Right ventricle myocardium inferior (tissue), 1 donor: ENCODE measurements at regions not wholly inside any gene's neighbourhood (a gene's known extent, or its start where the extent isn't known, plus 50 kb on each side); places are given as distances from the start of the nearest gene placed in this dataset.
A peak's percentile ranks its signal among the peaks of the same experiment; 100 is the strongest.

ENCODE experiments used
- ATAC-seq: fragments of 200-7000 bp; cut with Tn5 transposase; one replicate; pipeline ENCODE4 v1.9.1; 2020; ENCODE audit warnings: mild to moderate bottlenecking, moderate library complexity
- DNase-seq: peaks from one replicate; pipeline ENCODE4 v3.0.0; 2021; ENCODE audit errors: missing footprints
- intact Hi-C: fragments of 100-400 bp; cut with DNase I; formaldehyde crosslinking; loops from one replicate; pipeline ENCODE4 v1.11.0; 2022
- donor health status: DM: no; HTN: yes; CAD: no; lungs with severe emphysema.

GRCh38 chr6:40719671-40720374 lies 132.7 kb upstream of the LRFN2 start:
- DNase-seq: no peak
- ATAC-seq: peak; percentile 68
- intact Hi-C loops: no loop called here

GRCh38 chr6:40718401-40718800 lies 131.2 kb upstream of the LRFN2 start:
- intact Hi-C loops: no loop called here
- no peak for ATAC-seq
- no peak for DNase-seq

GRCh38 chr6:40717411-40718057 lies 130.4 kb upstream of the LRFN2 start:
- ATAC-seq (no peak), DNase-seq (no peak)
- intact Hi-C loops: no loop called here

GRCh38 chr6:40715570-40716403 lies 128.6 kb upstream of the LRFN2 start:
- DNase-seq (no peak), ATAC-seq (no peak)
- intact Hi-C loops: no loop called here

GRCh38 chr6:40714576-40715564 lies 127.7 kb upstream of the LRFN2 start:
- ATAC-seq (no peak), DNase-seq (no peak)
- intact Hi-C loops: no loop called here

GRCh38 chr6:40714143-40714542 lies 127.0 kb upstream of the LRFN2 start:
- DNase-seq (no peak), ATAC-seq (no peak)
- intact Hi-C loops: no loop called here

GRCh38 chr6:40713002-40713719 lies 126.0 kb upstream of the LRFN2 start:
- DNase-seq (no peak), ATAC-seq (no peak)
- intact Hi-C loops: no loop called here

GRCh38 chr6:40710626-40711330 lies 123.6 kb upstream of the LRFN2 start:
- ATAC-seq: no peak
- intact Hi-C loops: no loop called here
- DNase-seq: no peak

GRCh38 chr6:40708049-40708448 lies 120.9 kb upstream of the LRFN2 start:
- intact Hi-C loops: no loop called here
- ATAC-seq: no peak
- no peak for DNase-seq

- no peak for ATAC-seq
- intact Hi-C loops: no loop called here
- no peak for DNase-seq
These were observed 119.0 kb upstream of the LRFN2 start for GRCh38 chr6:40706178-40706577.

GRCh38 chr6:40705354-40705753 lies 118.2 kb upstream of the LRFN2 start:
- no peak for DNase-seq
- no peak for ATAC-seq
- intact Hi-C loops: no loop called here

- ATAC-seq: no peak
- DNase-seq: no peak
- intact Hi-C loops: no loop called here
These were observed 114.3 kb upstream of the LRFN2 start for GRCh38 chr6:40701352-40702007.

- intact Hi-C loops: no loop called here
- ATAC-seq (no peak), DNase-seq (no peak)
These were observed 112.9 kb upstream of the LRFN2 start for GRCh38 chr6:40700006-40700580.

- intact Hi-C loops: no loop called here
- DNase-seq (no peak), ATAC-seq (no peak)
These were observed 108.7 kb upstream of the LRFN2 start for GRCh38 chr6:40695750-40696415.

- ATAC-seq: no peak
- intact Hi-C loops: no loop called here
These were observed 108.0 kb upstream of the LRFN2 start for GRCh38 chr6:40695114-40695513.

GRCh38 chr6:40693768-40694167 lies 106.6 kb upstream of the LRFN2 start:
- DNase-seq (no peak), ATAC-seq (no peak)
- intact Hi-C loops: no loop called here

More at GRCh38 chr6:40695114-40695513, 108.0 kb upstream of the LRFN2 start:
- DNase-seq: no peak
